Activated B cell treated with CpG ODN at 0.5 μM for 24 hours (primary cell): ENCODE measurements at regions not wholly inside any gene's neighbourhood (a gene's known extent, or its start where the extent isn't known, plus 50 kb on each side); places are given as distances from the start of the nearest gene placed in this dataset.

Source experiments
- ATAC-seq: fragments of 200-7000 bp; cut with Tn5 transposase; one replicate; pipeline ENCODE4 v1.10.0; 2021; ENCODE audit warnings: low read depth, mild to moderate bottlenecking, moderate library complexity
- CTCF ChIA-PET: fragments of 350-600 bp; sonication (Branson Sonifier 250); formaldehyde crosslinking; loops from one replicate; lab custom pipeline; 2021; ENCODE audit warnings: antibody characterized with exemption; lab: Charles Lee
- POLR2A ChIA-PET: fragments of 350-600 bp; sonication (Branson Sonifier 250); formaldehyde crosslinking; loops from one replicate; lab custom pipeline; 2021; ENCODE audit warnings: antibody characterized with exemption; lab: Charles Lee
- DNase-seq: peaks from one replicate; pipeline ENCODE4 v3.0.0; 2022
- H3K27ac Mint-ChIP-seq: one replicate; pipeline ENCODE4 v1.8.0; 2020; ENCODE audit warnings: mixed read lengths
- H3K27me3 Mint-ChIP-seq: one replicate; pipeline ENCODE4 v1.8.0; 2021; ENCODE audit warnings: mixed read lengths
- H3K36me3 Mint-ChIP-seq: one replicate; pipeline ENCODE4 v1.8.0; 2021; ENCODE audit warnings: low read depth, mixed read lengths
- H3K4me1 Mint-ChIP-seq: one replicate; pipeline ENCODE4 v1.8.0; 2021; ENCODE audit warnings: mixed read lengths
- H3K4me3 Mint-ChIP-seq: one replicate; pipeline ENCODE4 v1.8.0; 2020; ENCODE audit warnings: mild to moderate bottlenecking, mixed read lengths
- H3K9me3 Mint-ChIP-seq: one replicate; pipeline ENCODE4 v1.8.0; 2020; ENCODE audit warnings: mixed read lengths
- CTCF ChIP-seq: fragments of 200-600 bp; IDR thresholded peaks from one replicate; pipeline ENCODE4 v1.8.0; 2022; ENCODE audit warnings: antibody characterized with exemption, mild to moderate bottlenecking
- intact Hi-C: fragments of 100-400 bp; cut with micrococcal nuclease; formaldehyde crosslinking; loops from one replicate; pipeline ENCODE4 v1.15.1; 2024

DNA sequence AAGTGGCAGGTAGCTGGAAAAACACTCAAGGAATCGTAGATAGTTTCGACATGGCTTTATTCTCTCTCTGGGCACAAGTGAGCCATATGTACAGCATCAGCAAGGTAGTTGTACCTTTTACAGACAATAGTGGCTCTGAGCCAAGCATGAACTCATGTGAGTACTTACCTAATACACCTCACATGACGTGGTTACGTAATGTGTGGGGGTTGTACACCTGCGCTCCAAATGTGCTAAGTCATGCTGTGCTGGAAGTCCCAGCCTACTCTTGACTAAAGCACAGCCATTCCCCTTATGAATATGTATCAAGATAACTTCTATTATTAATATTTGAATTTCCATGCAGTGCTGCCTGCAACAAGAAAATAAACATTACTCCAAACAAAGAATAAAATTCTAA is 78.8 kb upstream of the HMGN3 start:
- Mint-ChIP-seq H3K27me3 (no peaks in the 10 kb centered on the region), H3K4me1 (no peaks in the 10 kb centered on the region), H3K27ac (no peak overlapping the region), H3K9me3 (no peaks in the 10 kb centered on the region), H3K36me3 (no peaks in the 10 kb centered on the region), H3K4me3 (no peak overlapping the region)
- ATAC-seq: no peak
- intact Hi-C loops: no loop called here
- no peak for TF ChIP-seq CTCF
- POLR2A ChIA-PET: no interaction called here
- DNase-seq: no peak
- CTCF ChIA-PET: no interaction called here

- Mint-ChIP-seq H3K27ac (no peak overlapping the region), H3K9me3 (no peaks in the 10 kb centered on the region), H3K4me1 (no peaks in the 10 kb centered on the region), H3K27me3 (no peaks in the 10 kb centered on the region), H3K4me3 (no peak overlapping the region), H3K36me3 (no peaks in the 10 kb centered on the region)
- no peak for ATAC-seq
- ChIA-PET CTCF (no interaction called here), POLR2A (no interaction called here)
- intact Hi-C loops: no loop called here
- no peak for TF ChIP-seq CTCF
- no peak for DNase-seq
These were observed 73.0 kb upstream of the HMGN3 start for GRCh38 chr6:79307321-79308036.

DNA sequence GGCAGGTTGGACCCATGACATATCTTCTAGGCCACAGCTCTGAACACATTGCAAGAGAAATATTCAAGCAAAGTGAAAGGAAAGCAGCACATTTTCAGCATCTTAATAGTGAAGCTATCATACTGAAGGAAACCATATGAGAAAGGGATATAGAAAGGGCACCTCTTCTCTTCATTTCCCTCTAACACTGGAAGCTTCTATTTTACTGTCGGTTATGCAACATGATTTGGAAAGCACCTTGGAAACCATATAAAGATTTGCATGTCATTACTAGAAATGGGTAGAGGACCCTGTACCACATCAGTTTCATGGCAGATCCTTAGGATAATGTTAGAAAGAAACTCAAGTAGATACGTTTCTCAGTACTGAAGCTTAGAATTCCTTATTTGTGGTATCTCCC is 70.5 kb upstream of the HMGN3 start:
- DNase-seq (no peak), ATAC-seq (no peak)
- no peak overlapping the region for H3K4me3 Mint-ChIP-seq
- H3K9me3 Mint-ChIP-seq: no peaks in the 10 kb centered on the region
- no peaks in the 10 kb centered on the region for H3K36me3 Mint-ChIP-seq
- POLR2A ChIA-PET: no interaction called here
- no peaks in the 10 kb centered on the region for H3K4me1 Mint-ChIP-seq
- H3K27ac Mint-ChIP-seq: no peak overlapping the region
- no peak for TF ChIP-seq CTCF
- H3K27me3 Mint-ChIP-seq: no peaks in the 10 kb centered on the region
- intact Hi-C loops: no loop called here
- CTCF ChIA-PET: no interaction called here

DNA sequence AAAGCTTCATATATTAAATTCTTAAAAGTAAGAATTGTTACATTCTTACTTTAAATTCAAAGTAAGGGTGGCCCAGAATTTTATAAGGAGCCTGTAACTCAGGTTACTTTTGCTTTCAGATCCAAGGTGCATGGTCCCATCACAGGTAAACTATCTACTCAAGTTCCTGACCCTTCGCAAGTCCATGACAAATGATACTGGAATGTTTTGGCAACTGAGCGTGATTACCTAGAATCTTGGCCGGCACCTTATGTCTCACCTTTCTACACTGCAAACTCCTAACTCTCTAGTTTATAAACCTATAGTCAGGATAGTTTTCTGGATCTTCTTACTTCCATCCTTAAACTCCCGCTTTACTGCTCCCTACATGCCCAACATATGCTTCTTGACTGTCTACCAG is 67.9 kb upstream of the HMGN3 start:
- Mint-ChIP-seq H3K9me3 (no peaks in the 10 kb centered on the region), H3K27ac (no peak overlapping the region), H3K36me3 (no peaks in the 10 kb centered on the region), H3K27me3 (no peaks in the 10 kb centered on the region), H3K4me3 (no peak overlapping the region), H3K4me1 (no peaks in the 10 kb centered on the region)
- no peak for TF ChIP-seq CTCF
- ChIA-PET CTCF (no interaction called here), POLR2A (no interaction called here)
- intact Hi-C loops: no loop called here
- DNase-seq: no peak
- no peak for ATAC-seq

GRCh38 chr6:79301290-79301689 is 66.8 kb upstream of the HMGN3 start:
- H3K4me1 Mint-ChIP-seq: no peaks in the 10 kb centered on the region
- TF ChIP-seq CTCF: no peak
- POLR2A ChIA-PET: no interaction called here
- H3K36me3 Mint-ChIP-seq: no peaks in the 10 kb centered on the region
- no peaks in the 10 kb centered on the region for H3K9me3 Mint-ChIP-seq
- CTCF ChIA-PET: no interaction called here
- ATAC-seq (no peak), DNase-seq (no peak)
- no peaks in the 10 kb centered on the region for H3K27me3 Mint-ChIP-seq
- intact Hi-C loops: no loop called here
- H3K27ac Mint-ChIP-seq: no peak overlapping the region
- no peak overlapping the region for H3K4me3 Mint-ChIP-seq
